Adipocyte (in vitro differentiated cells): ENCODE measurements at regions not wholly inside any gene's neighbourhood (a gene's known extent, or its start where the extent isn't known, plus 50 kb on each side); places are given as distances from the start of the nearest gene placed in this dataset.

Experiments used
- DNase-seq: peaks from one replicate; pipeline ENCODE4 v3.0.0-alpha.2; 2015; ENCODE audit warnings: low read depth
- H3K27me3 ChIP-seq: replicated peaks from 2 replicates; pipeline ENCODE4 v1.7.0; 2013; ENCODE audit warnings: mild to moderate bottlenecking, low read length, moderate library complexity; ENCODE audit not compliant: control insufficient read depth, insufficient read depth
- H3K36me3 ChIP-seq: 2 replicates; pipeline ENCODE4 v1.7.0; 2013; ENCODE audit warnings: low read length, mild to moderate bottlenecking, moderate library complexity; ENCODE audit not compliant: control insufficient read depth, insufficient read depth, severe bottlenecking
- H3K4me1 ChIP-seq: 2 replicates; pipeline ENCODE4 v1.7.0; 2013; ENCODE audit warnings: mild to moderate bottlenecking, low read length, moderate library complexity; ENCODE audit not compliant: control insufficient read depth, insufficient read depth
- H3K4me3 ChIP-seq: 2 replicates; pipeline ENCODE4 v1.7.0; 2013; ENCODE audit warnings: mild to moderate bottlenecking, low read length, moderate library complexity
- H3K9ac ChIP-seq: 2 replicates; pipeline ENCODE4 v1.7.0; 2013; ENCODE audit warnings: mild to moderate bottlenecking, low read length, moderate library complexity
- H3K9me3 ChIP-seq: 2 replicates; pipeline ENCODE4 v1.7.0; 2013; ENCODE audit warnings: mild to moderate bottlenecking, low read length, moderate library complexity; ENCODE audit not compliant: control insufficient read depth

- Histone ChIP-seq H3K4me1 (peaks cover 6% of the 10 kb centered on the region), H3K27me3 (peaks cover 4% of the 10 kb centered on the region), H3K9ac (no peak overlapping the region), H3K4me3 (no peak overlapping the region), H3K36me3 (no peaks in the 10 kb centered on the region), H3K9me3 (no peaks in the 10 kb centered on the region)
- DNase-seq, result no peak
These were observed 128.1 kb upstream of the STMND1 start for GRCh38 chr6:16973545-16974386.

- Histone ChIP-seq H3K36me3 (no peaks in the 10 kb centered on the region), H3K4me1 (peaks cover 6% of the 10 kb centered on the region), H3K4me3 (no peak overlapping the region), H3K9me3 (no peaks in the 10 kb centered on the region), H3K27me3 (peaks cover 4% of the 10 kb centered on the region), H3K9ac (no peak overlapping the region)
- no peak for DNase-seq
These were observed 128.8 kb upstream of the STMND1 start for GRCh38 chr6:16973051-16973450.

- Histone ChIP-seq H3K9me3 (no peaks in the 10 kb centered on the region), H3K27me3 (peaks cover 4% of the 10 kb centered on the region), H3K4me3 (no peak overlapping the region), H3K4me1 (peaks cover 6% of the 10 kb centered on the region), H3K36me3 (no peaks in the 10 kb centered on the region), H3K9ac (no peak overlapping the region)
- DNase-seq, result no peak
These were observed 129.3 kb upstream of the STMND1 start for GRCh38 chr6:16972535-16972934.

GRCh38 chr6:16969699-16970655, 131.9 kb upstream of the STMND1 start:
- no peak overlapping the region for H3K9ac ChIP-seq
- peak; percentile 58 for DNase-seq
- H3K36me3 ChIP-seq, result no peaks in the 10 kb centered on the region
- H3K9me3 ChIP-seq, result no peaks in the 10 kb centered on the region
- no peak overlapping the region for H3K4me3 ChIP-seq
- H3K27me3 ChIP-seq, result peaks cover 4% of the 10 kb centered on the region
- peaks cover 19% of the 10 kb centered on the region for H3K4me1 ChIP-seq

GRCh38 chr6:16968101-16968500, 133.7 kb upstream of the STMND1 start:
- Histone ChIP-seq H3K27me3 (peaks cover 4% of the 10 kb centered on the region), H3K4me1 (peaks cover 27% of the 10 kb centered on the region), H3K4me3 (no peak overlapping the region), H3K36me3 (no peaks in the 10 kb centered on the region), H3K9ac (no peak overlapping the region), H3K9me3 (no peaks in the 10 kb centered on the region)
- no peak for DNase-seq

GRCh38 chr6:16967470-16967817, 134.4 kb upstream of the STMND1 start:
- no peaks in the 10 kb centered on the region for H3K27me3 ChIP-seq
- no peak for DNase-seq

GRCh38 chr6:16966791-16967469, 134.9 kb upstream of the STMND1 start:
- H3K9ac ChIP-seq, result no peak overlapping the region
- H3K4me1 ChIP-seq, result peaks cover 27% of the 10 kb centered on the region
- peak; percentile 44 for DNase-seq
- no peaks in the 10 kb centered on the region for H3K9me3 ChIP-seq
- H3K36me3 ChIP-seq, result no peaks in the 10 kb centered on the region
- no peaks in the 10 kb centered on the region for H3K27me3 ChIP-seq
- no peak overlapping the region for H3K4me3 ChIP-seq

More at GRCh38 chr6:16967470-16967817, 134.4 kb upstream of the STMND1 start:
- no peaks in the 10 kb centered on the region for H3K9me3 ChIP-seq
- H3K4me1 ChIP-seq, result peaks cover 27% of the 10 kb centered on the region
- H3K9ac ChIP-seq, result no peak overlapping the region
- no peaks in the 10 kb centered on the region for H3K36me3 ChIP-seq
- no peak overlapping the region for H3K4me3 ChIP-seq

GRCh38 chr6:16965689-16966088, 136.2 kb upstream of the STMND1 start:
- Histone ChIP-seq H3K36me3 (no peaks in the 10 kb centered on the region), H3K9me3 (no peaks in the 10 kb centered on the region), H3K9ac (no peak overlapping the region), H3K4me1 (peaks cover 27% of the 10 kb centered on the region), H3K27me3 (no peaks in the 10 kb centered on the region), H3K4me3 (no peak overlapping the region)
- no peak for DNase-seq

GRCh38 chr6:16964553-16965499, 137.0 kb upstream of the STMND1 start:
- no peaks in the 10 kb centered on the region for H3K9me3 ChIP-seq
- H3K36me3 ChIP-seq, result no peaks in the 10 kb centered on the region
- no peak overlapping the region for H3K4me3 ChIP-seq
- H3K27me3 ChIP-seq, result no peaks in the 10 kb centered on the region
- no peak overlapping the region for H3K9ac ChIP-seq
- H3K4me1 ChIP-seq, result peaks cover 22% of the 10 kb centered on the region
- DNase-seq, result peak; percentile 87

GRCh38 chr6:16961577-16961976, 140.3 kb upstream of the STMND1 start:
- DNase-seq, result no peak
- Histone ChIP-seq H3K9me3 (no peaks in the 10 kb centered on the region), H3K9ac (no peak overlapping the region), H3K4me3 (no peak overlapping the region), H3K36me3 (no peaks in the 10 kb centered on the region), H3K4me1 (peaks cover 12% of the 10 kb centered on the region), H3K27me3 (no peaks in the 10 kb centered on the region)
